ENCODE measurements at regions not wholly inside any gene's neighbourhood (a gene's known extent, or its start where the extent isn't known, plus 50 kb on each side); places are given as distances from the start of the nearest gene placed in this dataset.
"Not testable (repeated sequence)": the region's sequence is repeated elsewhere in the genome, so short reads cannot be mapped to it uniquely, and the experiment has no call there.

DNA sequence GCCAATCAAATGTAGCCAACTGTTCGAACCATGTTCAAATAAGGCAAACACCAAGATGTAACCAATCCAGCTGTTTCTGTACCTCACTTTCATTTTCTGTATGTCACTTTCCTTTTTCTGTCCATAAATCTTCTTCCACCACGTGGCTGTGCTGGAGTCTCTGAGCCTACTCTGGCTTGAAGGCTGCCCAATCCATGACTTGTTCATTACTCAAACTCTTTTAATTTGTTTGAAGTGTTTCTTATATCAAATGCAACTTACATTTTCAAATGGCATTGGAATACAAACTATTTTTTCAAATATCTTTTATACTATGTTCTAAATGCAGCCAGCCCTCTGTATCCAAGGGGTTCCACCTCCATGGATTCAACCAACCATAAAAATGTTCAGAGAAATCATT is 245.6 kb upstream of the RFC3 start:
- TF ChIP-seq, protein P1, sequence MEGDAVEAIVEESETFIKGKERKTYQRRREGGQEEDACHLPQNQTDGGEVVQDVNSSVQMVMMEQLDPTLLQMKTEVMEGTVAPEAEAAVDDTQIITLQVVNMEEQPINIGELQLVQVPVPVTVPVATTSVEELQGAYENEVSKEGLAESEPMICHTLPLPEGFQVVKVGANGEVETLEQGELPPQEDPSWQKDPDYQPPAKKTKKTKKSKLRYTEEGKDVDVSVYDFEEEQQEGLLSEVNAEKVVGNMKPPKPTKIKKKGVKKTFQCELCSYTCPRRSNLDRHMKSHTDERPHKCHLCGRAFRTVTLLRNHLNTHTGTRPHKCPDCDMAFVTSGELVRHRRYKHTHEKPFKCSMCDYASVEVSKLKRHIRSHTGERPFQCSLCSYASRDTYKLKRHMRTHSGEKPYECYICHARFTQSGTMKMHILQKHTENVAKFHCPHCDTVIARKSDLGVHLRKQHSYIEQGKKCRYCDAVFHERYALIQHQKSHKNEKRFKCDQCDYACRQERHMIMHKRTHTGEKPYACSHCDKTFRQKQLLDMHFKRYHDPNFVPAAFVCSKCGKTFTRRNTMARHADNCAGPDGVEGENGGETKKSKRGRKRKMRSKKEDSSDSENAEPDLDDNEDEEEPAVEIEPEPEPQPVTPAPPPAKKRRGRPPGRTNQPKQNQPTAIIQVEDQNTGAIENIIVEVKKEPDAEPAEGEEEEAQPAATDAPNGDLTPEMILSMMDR (IDR thresholded peaks at IDR 0.05): not testable (repeated sequence)
- TF ChIP-seq EP300, POLR2A (IDR thresholded peaks at IDR 0.05): not testable (repeated sequence)
